GM19463 (cell line): ENCODE measurements at regions not wholly inside any gene's neighbourhood (a gene's known extent, or its start where the extent isn't known, plus 50 kb on each side); places are given as distances from the start of the nearest gene placed in this dataset.

Experiments
- ATAC-seq: cut with Tn5 transposase; IDR thresholded peaks from one replicate; pipeline ENCODE4 v1.9.1; 2021; ENCODE audit warnings: mild to moderate bottlenecking, moderate library complexity; ENCODE audit not compliant: unreplicated experiment

DNA sequence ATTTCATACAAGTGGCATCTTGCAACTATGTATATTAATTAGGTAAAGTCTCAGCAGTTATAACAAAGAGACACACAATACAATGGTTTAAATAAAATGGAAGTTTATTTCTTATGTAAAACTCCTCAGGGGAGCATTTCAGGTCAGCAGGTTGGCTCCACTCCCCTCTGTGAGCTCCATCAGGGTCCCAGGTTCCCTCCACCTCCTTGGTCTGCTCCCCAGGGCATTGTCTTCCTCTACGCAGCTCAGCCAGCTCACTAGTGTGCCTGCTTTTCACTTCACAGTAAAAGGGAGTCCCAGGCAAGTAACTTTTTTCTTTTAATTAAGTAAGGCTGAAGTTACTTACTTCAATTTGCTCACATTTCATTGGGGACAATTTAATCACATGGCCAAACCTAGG is 135.3 kb upstream of the FNDC3A start:
- ATAC-seq: no peak

DNA sequence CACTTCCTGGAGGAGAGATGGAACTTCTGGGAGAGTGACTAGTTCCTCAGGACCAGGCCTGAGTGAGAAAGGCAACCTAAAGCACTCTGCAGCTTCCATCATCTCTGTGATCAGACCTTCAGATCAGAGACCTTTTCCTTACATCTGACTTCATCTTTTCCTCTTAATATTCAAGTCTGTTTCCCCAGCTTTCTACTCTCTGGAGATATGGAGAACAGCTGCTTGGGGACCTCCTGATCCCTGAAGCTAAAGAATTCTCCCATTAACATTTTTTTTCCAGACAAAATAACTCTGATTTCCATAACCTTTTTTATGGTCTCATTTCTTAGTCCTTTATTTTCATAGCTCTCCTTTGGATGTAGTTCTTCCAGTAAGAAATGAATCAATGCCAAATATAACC is 133.4 kb upstream of the FNDC3A start:
- ATAC-seq: no peak

DNA sequence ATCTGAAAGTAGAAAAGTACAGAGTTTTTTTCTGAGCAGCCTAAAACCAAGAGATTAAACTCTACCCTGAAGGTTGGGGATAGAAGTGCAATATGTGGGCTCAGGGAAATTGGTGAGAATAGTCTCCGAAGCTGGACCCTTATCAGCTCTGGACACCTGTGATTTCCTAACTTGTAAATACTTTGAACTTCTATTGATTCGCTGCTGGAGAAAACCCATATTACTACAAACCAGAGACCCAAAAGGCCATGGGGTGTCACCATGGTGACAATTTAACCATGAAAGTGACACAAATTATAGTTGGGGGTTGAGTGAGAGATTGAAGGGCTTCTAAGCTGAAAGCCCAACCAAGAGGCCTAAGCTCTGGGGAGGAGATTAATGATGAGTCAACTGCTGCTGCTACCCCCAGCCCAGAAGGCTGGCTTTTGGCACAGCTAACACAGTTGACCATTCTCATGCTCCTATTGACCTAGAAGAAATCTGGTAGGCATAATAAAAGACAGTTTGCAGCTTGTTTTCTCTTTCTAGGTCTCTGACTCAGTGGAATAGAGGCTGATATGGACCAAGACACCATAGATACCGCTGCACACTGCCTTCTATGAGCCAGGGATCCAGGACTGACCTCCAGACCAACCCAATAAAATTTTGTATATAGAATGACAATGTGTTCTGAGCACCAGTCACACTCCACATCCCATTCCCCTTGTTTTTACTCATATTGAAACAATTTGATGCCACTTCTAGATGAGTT is 131.9 kb upstream of the FNDC3A start:
- ATAC-seq: no peak

DNA sequence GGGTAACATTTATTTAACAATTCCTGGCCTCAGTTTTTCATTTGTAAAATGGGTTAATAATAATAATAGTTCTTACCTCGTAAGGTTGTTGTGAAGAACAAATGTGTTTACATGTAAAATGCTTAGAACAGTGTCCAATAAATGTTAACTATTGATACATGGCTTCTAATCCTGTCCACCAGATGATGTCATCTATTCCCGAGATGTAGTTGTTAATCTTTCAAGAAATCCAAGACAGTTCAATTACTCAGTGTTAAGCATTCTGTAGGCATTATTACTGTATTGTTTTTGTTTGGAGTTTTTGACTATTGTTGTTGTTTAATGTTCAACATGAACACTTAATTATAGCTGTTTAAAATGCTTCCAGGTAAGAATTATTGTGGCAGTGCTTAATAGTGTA is 131.0 kb upstream of the FNDC3A start:
- no peak for ATAC-seq

DNA sequence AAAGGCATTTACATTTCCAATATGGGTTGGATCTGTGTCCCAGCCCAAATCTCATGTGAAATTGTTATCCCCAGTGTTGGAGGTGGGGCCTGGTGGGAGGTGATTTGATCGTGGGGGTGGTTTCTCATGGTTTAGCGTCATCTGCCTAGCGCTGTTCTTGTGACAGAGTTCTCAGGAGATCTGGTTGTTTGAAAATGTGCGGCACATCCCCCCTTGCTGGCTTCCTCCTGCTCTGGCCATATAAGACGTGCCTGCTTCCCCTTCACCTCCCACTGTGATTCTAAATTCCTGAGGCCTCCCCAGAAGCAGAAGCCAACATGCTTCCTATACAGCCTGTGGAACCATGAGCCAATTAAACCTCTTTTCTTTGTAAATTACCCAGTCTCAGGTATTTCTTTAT is 126.2 kb upstream of the FNDC3A start:
- no peak for ATAC-seq

DNA sequence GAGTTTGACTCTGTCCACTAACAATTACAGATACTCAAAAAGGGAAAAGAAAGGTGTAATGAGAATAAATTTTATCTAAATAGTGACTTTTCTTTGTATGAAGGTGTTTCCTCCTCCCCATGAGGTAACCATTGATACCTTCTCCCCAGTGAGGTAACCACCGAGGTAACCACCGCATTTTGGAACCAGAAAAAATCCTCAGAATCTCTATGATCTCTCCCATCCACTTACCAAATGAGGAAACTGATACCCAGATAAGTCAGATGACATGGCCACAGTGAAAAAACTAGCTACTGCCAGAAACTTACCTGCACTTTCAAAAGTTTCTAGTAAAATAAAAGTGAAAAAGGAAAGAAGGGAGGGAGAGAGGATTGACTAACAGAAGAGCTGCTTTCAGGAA is 124.0 kb upstream of the FNDC3A start:
- no peak for ATAC-seq

DNA sequence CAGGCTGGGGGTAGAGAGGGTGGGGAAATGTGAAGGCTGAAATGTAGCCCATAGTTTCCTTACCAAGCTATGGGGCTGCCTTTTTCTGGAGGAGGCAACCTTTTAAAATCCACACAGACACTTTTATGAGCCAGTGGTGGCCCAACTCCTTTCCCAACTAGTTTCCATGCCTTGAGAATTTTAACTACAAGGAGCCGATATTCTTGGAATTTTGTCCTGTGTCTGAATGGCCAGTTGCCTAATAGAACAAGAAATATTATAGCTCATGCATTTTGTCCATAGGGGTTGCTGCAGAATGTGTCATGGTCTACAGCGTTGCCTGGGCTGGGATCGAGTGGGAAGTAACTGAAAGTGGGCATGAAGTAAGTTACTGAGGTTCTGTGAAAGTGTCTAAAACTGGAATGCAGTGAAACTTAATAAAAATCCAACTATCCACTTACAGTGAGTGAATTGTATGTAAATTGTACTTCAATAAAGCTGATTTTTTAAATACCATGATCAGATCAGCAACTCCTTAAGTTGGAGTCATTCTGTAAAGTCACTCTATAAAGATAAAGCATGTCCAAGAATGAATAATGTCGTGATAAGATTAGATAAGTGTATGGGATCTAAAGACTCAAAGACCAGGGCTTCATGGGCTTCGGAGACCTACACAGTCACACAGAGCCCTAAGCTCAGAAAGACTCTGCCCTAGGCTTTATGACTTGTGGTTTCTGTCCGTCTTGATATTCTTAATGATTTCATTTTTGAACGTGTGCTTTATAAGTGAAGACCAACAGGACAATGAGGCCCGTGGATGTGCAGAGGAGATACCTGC is 122.6 kb upstream of the FNDC3A start:
- ATAC-seq: no peak

DNA sequence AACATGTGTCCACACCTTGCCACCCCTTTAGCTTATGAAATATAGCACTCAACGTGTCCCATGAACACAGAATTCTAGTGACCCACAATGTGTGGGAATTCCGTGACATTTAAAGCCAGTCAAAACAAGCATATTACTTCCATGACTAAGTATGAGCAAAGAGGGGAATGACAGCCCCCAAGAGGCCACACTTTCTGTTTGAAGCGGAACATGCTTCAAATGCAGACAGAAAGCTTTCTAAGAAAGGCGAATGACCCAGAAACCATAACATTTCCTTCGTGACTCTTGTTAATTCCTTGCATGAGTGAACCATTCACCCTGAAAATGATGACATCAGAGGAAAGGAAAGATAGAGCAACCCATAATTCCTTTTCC is 122.0 kb upstream of the FNDC3A start:
- ATAC-seq: no peak

DNA sequence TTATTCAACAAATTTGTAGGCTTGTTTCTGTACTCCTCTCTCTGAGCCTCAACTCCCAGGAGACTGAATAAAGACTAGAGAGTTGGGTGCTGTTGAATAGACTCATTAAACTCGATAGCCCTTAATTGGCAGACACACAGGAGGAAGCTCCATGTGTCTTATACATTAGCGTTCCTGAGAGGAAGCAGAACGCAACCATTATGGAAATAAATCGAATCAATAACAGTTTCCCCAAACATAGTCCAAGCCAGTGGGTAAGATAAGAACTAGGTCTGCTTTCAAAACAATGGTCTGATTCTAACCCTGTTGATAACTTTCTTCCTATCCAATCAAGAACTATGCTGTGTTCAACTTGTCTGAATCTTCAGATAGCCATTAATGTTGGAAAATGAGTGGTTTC is 118.1 kb upstream of the FNDC3A start:
- ATAC-seq: no peak

DNA sequence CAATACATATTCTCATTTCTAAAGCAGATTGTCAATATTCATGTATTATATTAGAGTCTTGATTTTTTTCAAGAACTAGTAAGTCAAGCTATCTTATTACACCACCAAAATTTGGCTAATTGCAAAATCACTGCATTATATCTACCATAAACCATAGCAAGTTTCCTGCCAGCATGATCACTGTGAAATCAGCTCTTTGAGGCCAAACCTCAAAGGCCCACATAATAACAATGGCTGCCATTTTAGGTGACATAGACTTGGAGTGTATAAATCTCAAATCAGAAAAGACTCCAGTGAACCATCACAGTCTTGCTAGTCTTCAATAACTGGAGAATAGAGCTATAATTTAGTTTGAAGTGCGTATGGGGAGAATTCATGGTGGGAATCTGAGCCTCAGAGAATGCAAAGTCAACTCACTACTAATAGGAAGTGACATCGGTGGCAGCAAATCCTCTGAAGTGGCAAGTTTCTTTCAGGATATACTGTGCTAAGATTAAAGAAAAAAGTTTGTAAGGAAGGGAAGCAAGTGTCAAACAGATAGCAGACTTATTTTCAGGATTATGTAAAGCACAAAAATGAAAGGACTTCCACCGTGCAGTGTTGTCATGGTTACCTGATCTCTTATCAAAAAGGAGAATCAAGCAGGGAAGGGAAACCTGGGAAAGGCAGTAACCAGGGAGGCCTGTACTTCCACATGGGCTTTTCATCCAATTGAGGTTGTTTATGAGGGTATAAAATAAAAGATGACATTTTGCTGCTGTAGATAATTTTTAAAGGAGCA is 117.4 kb upstream of the FNDC3A start:
- no peak for ATAC-seq

DNA sequence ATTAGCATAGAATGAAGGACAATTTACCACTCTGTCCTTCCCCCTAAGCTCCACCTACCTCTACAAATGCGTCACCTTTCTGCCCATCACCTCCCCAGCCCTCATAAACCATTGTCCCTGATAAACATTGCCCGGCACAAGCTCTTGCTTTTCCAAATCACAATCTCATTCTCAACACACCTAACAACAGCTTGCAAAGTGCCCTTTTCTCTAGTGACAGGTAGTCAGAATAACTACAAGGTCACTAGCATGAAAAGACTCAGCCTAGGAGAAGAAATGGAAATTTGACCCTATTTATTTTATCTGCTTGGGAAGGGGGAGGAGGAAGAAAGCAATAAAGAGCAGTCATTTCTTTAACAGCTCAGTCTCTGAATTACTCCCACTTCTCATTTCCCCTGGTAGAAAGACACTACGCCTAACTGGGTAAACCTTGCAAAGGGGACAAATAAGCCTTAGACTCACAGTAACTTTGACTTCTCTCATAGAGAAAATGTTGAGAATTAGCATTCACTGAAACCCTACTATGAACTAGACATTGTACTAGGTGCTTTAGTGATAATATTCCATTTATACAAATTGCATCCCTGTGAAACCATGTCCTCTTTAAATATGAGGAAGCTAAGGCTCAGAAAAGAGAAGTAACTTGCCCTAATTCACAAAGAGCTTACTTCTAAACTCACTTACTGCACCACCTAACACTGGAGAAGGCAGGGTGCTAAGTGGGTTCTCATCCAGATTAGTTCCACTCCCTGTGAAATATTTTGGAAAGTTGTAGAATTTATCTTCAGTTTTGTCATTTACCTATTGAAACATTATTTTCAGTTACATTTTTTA is 116.2 kb upstream of the FNDC3A start:
- ATAC-seq: no peak

DNA sequence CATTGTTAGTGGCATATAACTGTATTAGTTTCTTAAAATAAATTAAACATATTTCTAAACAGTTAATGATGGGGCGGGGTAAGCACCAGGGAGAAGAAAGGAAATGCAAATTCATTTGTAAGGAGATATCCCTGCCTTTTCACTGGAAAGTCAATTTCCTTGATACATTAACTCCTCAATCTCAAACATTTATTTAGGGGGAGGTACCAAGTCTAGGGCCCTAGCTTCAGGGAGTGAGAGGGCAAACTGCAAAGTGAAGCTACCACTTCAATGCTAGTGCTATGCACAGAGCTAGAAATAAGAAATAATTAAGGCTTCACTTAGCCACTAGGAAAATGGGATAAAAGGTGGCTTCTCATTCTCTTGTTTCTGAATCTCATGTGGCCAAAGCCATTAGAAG is 115.3 kb upstream of the FNDC3A start:
- ATAC-seq: no peak

DNA sequence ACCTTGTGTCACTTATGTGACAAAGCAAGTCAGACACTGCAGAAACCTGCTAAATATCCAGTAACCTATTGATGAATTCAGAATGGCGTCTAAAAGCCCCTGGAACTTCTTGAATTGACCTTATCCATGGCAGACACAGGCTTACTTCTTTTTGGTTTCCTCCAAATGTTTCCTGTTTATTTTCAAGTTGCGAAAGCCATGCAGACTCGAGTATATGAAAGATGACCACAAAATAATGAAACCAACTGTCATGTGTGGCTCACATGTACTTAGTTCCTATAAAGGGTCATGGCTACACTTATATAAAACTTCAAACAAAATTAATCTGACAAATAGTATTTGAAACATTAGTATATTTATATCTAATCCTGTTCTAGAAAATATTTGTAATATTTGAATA is 113.1 kb upstream of the FNDC3A start:
- ATAC-seq: no peak

DNA sequence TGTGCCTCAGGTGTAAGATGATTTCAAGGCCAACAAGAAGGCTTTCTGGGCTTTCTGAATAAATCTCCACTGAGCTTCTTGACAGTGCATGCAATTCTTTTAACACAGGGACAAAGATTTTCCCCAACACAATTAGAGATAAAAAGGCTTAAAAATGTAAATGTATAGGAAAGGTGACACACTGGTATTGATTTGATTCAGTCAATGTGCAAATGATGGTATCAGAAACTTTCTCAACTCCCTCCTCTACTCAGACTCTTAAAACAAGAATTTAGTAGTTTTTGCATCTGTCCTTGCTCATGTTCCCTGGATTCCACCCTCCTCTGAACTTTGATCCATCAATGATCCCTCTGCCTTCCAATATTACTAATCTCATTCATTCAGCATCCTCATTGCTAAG is 111.6 kb upstream of the FNDC3A start:
- no peak for ATAC-seq

DNA sequence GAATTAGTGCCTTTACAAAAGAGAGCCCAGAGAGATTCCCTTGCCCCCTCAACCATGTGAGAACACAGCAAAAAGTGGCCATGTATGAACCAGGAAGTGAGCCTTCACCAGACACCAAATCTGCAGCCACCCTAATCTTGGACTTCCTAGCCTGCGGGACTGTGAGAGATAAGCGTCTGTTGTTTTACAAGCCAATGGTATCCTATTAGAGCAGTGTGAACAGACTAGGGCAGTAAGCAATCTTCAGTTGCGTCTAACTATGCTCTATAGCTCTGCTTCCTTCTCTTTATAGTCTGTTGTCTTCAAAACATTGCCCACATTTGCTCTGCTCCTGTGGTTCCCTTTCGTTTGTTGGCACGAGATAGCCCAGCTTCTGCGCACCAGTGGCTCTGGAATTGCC is 109.5 kb upstream of the FNDC3A start:
- ATAC-seq: no peak

DNA sequence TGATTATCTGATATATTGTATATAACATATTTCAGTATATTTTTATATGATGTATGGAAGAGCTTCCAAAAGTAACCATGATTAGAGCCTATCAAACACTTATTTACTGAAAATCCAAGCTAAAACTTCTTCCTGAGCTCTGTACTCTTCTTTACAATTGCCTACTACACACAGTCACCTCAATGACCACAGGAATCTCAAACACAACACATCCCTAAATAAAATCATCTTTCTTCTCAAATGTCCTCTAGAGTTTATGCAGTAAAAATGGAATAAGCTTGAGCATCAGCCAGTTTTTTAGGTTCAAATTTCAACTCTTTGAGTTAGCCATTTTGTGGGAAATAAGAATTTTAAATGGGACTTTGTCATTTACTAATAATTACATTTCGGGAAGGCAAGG is 102.6 kb upstream of the FNDC3A start:
- no peak for ATAC-seq

DNA sequence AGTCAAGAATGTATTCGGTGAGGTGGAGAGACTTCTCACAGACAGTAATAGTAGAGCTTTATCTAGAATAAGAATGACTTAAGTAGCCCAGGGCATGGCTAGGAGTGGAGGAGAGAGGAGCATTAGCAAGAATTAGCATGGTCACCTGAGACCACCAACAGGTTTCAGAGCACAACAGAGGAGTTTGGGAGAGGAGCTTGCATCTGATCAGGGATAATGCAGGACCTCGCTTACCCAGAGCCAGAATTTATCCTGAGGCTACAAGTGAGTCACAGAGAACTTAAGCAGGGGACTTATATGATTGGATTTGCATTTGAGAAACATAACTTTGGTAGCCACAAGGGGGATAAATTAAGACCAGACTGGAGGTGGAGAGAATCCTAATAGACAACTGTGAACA is 102.1 kb upstream of the FNDC3A start:
- no peak for ATAC-seq

DNA sequence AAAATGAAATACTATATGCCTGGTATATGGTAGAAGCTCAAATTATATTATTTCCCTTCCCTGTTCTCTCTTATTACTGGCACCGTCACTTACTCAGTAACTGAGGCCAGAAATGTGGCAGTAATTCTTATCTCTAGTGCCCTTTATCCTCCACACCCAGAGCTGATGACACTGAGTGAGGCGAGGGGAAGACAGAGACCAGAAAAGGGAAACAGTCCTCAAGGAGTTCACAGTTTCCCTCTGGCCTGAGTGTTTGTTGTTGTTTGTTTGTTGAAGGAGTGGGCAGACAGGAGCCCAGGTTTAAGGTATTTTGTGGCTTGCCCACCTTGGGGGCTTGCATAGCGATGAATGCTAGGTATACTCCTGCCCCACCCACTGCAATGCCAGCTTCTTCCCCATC is 101.5 kb upstream of the FNDC3A start:
- ATAC-seq: no peak

DNA sequence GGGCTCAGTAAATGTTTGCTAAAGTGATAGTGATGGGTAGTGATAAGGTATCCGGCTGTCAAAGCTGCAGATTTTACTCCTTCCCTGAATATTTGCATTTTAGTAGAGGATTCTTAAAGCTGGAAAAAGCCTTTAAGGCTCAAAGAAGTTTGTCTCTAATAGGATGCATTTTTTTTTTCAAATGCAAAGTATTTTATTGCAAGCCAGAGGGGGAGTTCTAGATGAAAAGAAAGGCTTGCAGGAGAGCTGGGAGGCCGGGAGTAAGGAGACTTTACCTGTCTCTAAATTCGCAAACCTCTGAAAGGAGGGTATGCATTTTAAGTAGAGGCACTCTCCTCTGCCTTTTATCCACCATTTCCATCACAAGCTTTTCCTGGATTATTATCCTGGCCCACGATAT is 100.7 kb upstream of the FNDC3A start:
- ATAC-seq: no peak

DNA sequence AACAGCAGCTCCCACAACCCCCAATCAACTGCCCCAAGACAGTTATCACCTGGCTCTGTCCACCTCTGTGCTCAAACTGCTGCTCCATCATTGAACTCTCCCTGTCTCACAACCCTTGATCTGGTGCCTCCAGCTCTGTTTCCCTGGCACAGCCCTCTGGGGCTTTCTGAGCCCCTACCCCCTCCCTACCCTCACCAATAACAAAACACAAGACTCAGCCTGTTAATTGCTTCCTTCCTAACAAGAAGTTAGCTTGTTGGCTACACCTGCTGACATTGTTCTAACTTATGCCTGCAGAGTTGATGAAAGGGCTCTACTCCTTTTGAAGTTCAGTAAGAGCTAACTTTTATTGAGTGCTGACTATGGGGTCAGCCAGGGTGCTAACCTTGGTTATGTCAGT is 99.4 kb upstream of the FNDC3A start:
- no peak for ATAC-seq

DNA sequence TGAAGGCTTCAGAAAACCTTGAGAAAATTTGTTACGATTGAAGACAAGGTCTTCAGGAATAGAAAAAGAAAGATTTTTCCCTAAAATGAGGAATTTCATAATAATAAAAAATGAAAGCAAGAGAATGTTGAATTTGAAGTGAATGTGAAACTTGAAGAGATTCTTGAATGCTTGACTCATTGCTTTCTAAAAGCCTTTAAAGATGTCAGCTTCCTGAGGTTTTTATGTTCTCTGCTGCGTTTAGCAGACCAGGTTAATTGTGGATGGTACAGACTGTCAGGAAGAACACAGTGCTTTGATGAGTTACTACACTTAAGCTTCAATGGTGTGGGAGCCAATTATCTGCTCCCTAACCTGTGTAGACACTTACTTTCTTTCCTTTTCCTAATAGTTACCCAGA is 96.3 kb upstream of the FNDC3A start:
- ATAC-seq: no peak
